Neural crest cell (in vitro differentiated cells): ENCODE measurements at regions not wholly inside any gene's neighbourhood (a gene's known extent, or its start where the extent isn't known, plus 50 kb on each side); places are given as distances from the start of the nearest gene placed in this dataset.

Source experiments
- DNase-seq: peaks from one replicate; pipeline ENCODE4 v3.0.0; 2021; ENCODE audit warnings: low read depth, mixed read lengths, low spot score
- H3K27ac Mint-ChIP-seq: one replicate; pipeline ENCODE4 v1.8.0; 2021; ENCODE audit warnings: mild to moderate bottlenecking, mixed read lengths; ENCODE audit not compliant: unreplicated experiment
- H3K27me3 Mint-ChIP-seq: 2 replicates; pipeline ENCODE4 v1.8.0; 2021; ENCODE audit warnings: low read depth, mild to moderate bottlenecking, mixed read lengths
- H3K36me3 Mint-ChIP-seq: 2 replicates; pipeline ENCODE4 v1.8.0; 2021; ENCODE audit warnings: low read depth, mild to moderate bottlenecking, mixed read lengths
- H3K4me1 Mint-ChIP-seq: 2 replicates; pipeline ENCODE4 v1.8.0; 2021; ENCODE audit warnings: mixed read lengths
- H3K4me3 Mint-ChIP-seq: one replicate; pipeline ENCODE4 v1.8.0; 2021; ENCODE audit warnings: mild to moderate bottlenecking, mixed read lengths
- H3K9me3 Mint-ChIP-seq: 2 replicates; pipeline ENCODE4 v1.8.0; 2021; ENCODE audit warnings: mixed read lengths
- TF ChIP-seq, protein P1 (sequence below): fragments of 200-600 bp; sonication (generic); conservative IDR thresholded peaks from 2 replicates; pipeline ENCODE4 v1.5.0; 2021; ENCODE audit warnings: antibody characterized with exemption, mild to moderate bottlenecking

DNA sequence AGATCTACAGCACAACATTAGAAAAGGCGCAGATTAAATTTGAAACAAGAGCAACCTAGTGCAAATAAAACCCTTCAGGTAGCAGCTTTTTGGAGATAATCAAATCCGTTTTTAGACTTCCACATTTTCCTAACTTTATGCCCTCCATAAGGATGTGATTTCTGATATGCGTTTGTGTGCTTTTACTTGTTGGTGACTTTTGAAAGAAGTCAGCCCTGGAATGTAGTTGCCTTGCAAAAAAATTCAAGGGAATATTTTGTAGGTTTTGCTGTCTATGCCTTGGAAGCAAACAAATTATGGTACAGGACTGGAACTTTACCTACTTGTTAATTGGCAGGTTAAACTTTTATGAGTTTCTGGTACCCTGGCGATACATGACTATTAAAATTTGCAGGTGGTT lies 86.7 kb upstream of the HDAC9 start:
- DNase-seq: no peak
- TF ChIP-seq, protein P1, sequence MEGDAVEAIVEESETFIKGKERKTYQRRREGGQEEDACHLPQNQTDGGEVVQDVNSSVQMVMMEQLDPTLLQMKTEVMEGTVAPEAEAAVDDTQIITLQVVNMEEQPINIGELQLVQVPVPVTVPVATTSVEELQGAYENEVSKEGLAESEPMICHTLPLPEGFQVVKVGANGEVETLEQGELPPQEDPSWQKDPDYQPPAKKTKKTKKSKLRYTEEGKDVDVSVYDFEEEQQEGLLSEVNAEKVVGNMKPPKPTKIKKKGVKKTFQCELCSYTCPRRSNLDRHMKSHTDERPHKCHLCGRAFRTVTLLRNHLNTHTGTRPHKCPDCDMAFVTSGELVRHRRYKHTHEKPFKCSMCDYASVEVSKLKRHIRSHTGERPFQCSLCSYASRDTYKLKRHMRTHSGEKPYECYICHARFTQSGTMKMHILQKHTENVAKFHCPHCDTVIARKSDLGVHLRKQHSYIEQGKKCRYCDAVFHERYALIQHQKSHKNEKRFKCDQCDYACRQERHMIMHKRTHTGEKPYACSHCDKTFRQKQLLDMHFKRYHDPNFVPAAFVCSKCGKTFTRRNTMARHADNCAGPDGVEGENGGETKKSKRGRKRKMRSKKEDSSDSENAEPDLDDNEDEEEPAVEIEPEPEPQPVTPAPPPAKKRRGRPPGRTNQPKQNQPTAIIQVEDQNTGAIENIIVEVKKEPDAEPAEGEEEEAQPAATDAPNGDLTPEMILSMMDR: no peak
- H3K9me3 Mint-ChIP-seq: no peaks in the 10 kb centered on the region
- no peaks in the 10 kb centered on the region for H3K36me3 Mint-ChIP-seq
- H3K27me3 Mint-ChIP-seq: no peaks in the 10 kb centered on the region
- H3K4me3 Mint-ChIP-seq: no peak overlapping the region
- H3K27ac Mint-ChIP-seq: no peak overlapping the region
- peaks cover 7% of the 10 kb centered on the region for H3K4me1 Mint-ChIP-seq

DNA sequence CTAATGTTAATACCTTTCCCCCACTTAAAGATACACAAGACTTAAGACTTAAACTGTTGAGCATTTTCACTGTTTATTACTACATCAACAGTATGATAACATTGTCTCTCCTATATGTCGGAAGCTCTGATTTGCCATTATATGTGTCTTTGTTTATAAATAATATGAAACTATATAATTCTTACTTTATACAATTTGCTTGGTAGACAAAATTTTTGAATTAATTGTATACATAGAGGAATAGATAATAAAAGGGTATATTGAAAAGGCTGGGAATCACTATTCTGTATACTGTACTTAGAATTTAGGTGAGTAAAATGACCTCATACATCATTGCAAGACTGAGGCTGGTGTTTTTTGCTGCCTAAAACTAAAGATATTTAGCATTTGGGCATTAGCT lies 82.1 kb upstream of the HDAC9 start:
- TF ChIP-seq, protein P1: no peak
- H3K27me3 Mint-ChIP-seq: no peaks in the 10 kb centered on the region

DNA sequence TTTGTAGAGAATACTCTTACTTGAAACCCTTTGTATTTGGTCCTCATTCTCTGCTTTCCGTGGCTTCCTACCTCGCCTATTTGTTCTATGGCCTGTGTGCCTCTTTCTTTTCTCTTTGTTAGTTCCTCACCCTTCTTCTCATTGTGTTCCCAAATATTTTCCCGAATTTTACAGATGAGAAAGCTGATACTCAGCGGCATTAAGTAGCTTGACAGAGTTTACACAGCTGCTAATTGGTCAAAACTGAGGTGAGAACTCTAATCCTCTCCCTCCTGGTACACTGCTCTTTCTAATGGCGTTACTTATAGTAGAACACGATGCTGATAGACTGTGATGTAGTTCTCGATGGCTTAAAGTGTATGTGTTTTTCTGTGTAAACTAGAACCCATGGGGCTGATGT lies 80.7 kb upstream of the HDAC9 start:
- no peaks in the 10 kb centered on the region for H3K27me3 Mint-ChIP-seq
- no peak for DNase-seq
- H3K9me3 Mint-ChIP-seq: peaks cover 8% of the 10 kb centered on the region
- peaks cover 6% of the 10 kb centered on the region for H3K4me1 Mint-ChIP-seq
- TF ChIP-seq, protein P1: no peak
- H3K4me3 Mint-ChIP-seq: no peak overlapping the region
- no peaks in the 10 kb centered on the region for H3K36me3 Mint-ChIP-seq
- H3K27ac Mint-ChIP-seq: no peak overlapping the region

More for the DNA sequence above, 82.1 kb upstream of the HDAC9 start:
- DNase-seq: no peak
- H3K4me1 Mint-ChIP-seq: peaks cover 9% of the 10 kb centered on the region
- peaks cover 8% of the 10 kb centered on the region for H3K9me3 Mint-ChIP-seq
- no peaks in the 10 kb centered on the region for H3K36me3 Mint-ChIP-seq
- no peak overlapping the region for H3K27ac Mint-ChIP-seq
- no peak overlapping the region for H3K4me3 Mint-ChIP-seq

DNA sequence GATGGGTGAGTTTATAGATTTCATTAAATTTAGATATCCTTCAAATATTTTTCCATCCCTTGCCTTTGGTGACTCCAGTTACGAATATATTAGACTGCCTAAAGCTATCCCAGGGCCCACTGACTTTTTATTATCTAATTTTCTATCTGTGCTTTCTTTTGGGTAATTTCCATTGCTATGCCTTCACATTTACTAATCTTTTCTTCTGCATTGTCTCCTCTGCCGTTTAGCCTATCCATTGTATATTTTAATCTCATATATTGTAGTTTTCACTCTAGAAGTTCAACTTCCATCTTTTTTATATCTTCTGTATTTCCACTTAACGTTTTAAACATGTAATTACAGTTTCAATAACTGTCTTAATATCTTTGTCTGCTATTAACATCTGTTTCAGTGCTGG lies 78.6 kb upstream of the HDAC9 start:
- H3K9me3 Mint-ChIP-seq: peaks cover 8% of the 10 kb centered on the region
- H3K4me3 Mint-ChIP-seq: no peak overlapping the region
- H3K4me1 Mint-ChIP-seq: peaks cover 16% of the 10 kb centered on the region
- DNase-seq: no peak
- no peaks in the 10 kb centered on the region for H3K27me3 Mint-ChIP-seq
- TF ChIP-seq, protein P1: no peak
- no peak overlapping the region for H3K27ac Mint-ChIP-seq
- no peaks in the 10 kb centered on the region for H3K36me3 Mint-ChIP-seq

DNA sequence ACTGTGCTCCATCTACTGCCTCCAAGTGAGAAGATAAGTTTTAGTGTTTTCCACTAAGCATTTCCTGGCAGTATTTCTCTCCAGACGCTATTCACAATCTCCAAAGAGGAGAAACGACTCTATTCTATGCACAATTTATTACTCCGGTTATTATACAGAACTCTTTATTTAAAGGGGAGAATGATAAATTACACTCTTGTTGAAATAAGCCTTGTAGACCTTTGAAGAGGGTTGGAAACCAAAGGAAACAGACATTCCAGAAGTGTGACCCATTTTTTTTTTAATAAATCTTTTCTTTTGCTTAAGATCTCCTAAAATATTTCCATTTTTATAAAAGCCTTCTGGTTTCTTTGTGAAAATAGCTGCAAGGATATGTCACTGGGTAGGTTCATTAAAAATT lies 76.1 kb upstream of the HDAC9 start:
- Mint-ChIP-seq H3K27ac (no peak overlapping the region), H3K4me1 (peaks cover 29% of the 10 kb centered on the region), H3K36me3 (no peaks in the 10 kb centered on the region), H3K9me3 (peaks cover 8% of the 10 kb centered on the region), H3K4me3 (no peak overlapping the region), H3K27me3 (no peaks in the 10 kb centered on the region)
- TF ChIP-seq, protein P1: no peak
- no peak for DNase-seq

DNA sequence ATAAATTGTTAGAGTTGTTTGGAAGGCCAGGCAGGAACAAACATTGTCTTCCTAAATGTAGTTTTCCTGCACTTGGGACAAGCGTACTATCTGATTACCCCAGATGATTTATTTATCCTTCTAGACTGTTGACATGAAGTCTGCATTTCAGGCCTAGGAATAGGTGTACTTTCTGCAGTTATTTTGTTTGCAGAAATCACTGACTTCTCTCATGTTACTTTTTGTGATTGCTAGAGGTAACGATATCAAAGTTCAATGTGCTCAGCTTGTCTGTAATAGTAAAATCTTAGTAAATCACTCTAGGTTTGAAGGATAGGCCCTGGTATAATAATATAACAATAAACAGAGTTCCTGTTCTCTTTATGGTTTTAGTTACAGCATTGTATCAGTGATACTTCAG lies 75.4 kb upstream of the HDAC9 start:
- Mint-ChIP-seq H3K9me3 (peaks cover 8% of the 10 kb centered on the region), H3K4me1 (peaks cover 24% of the 10 kb centered on the region), H3K36me3 (no peaks in the 10 kb centered on the region), H3K27me3 (no peaks in the 10 kb centered on the region), H3K4me3 (no peak overlapping the region), H3K27ac (no peak overlapping the region)
- TF ChIP-seq, protein P1: no peak
- no peak for DNase-seq
